Small intestine (tissue), 7 donors: ENCODE measurements at regions not wholly inside any gene's neighbourhood (a gene's known extent, or its start where the extent isn't known, plus 50 kb on each side); places are given as distances from the start of the nearest gene placed in this dataset.

ENCODE experiments used
- DNase-seq, 2 donors: peaks; one replicate each; pipeline versions ENCODE4 v3.0.0 to v3.0.0-alpha.2; 2013
- FAIRE-seq: peaks from 2 replicates; lab custom pipeline; 2012; peaks lifted over from hg19 to GRCh38; lab: Jason Lieb, UNC
- H3K27ac ChIP-seq, 3 donors: one replicate each; pipeline ENCODE4 v1.5.1; 2013; ENCODE audit warnings: low read length in 2 of 3, mild to moderate bottlenecking in 2 of 3, control low read depth in 1 of 3, inconsistent platforms in 1 of 3, low read depth in 1 of 3, moderate library complexity in 1 of 3
- H3K27me3 ChIP-seq, 3 donors: one replicate each; pipeline ENCODE4 v1.6.1; 2013; ENCODE audit warnings: low read length in 3 of 3, inconsistent platforms in 1 of 3; ENCODE audit not compliant: control insufficient read depth in 3 of 3, insufficient read depth in 3 of 3
- H3K36me3 ChIP-seq, 3 donors: one replicate each; pipeline ENCODE4 v1.6.1; 2013; ENCODE audit warnings: low read length in 3 of 3, inconsistent platforms in 1 of 3, low read depth in 1 of 3, mild to moderate bottlenecking in 1 of 3, moderate library complexity in 1 of 3; ENCODE audit not compliant: control insufficient read depth in 3 of 3, insufficient read depth in 2 of 3
- H3K4me1 ChIP-seq, 3 donors: one replicate each; pipeline ENCODE4 v1.6.1; 2013; ENCODE audit warnings: low read length in 2 of 3, inconsistent platforms in 1 of 3, low read depth in 1 of 3, mild to moderate bottlenecking in 1 of 3, moderate library complexity in 1 of 3; ENCODE audit not compliant: control insufficient read depth in 3 of 3, insufficient read depth in 2 of 3
- H3K4me3 ChIP-seq, 3 donors: one replicate each; pipeline ENCODE4 v1.5.1; 2013; ENCODE audit warnings: low read length in 3 of 3, control low read depth in 1 of 3, inconsistent platforms in 1 of 3, low read depth in 1 of 3, mild to moderate bottlenecking in 1 of 3, moderate library complexity in 1 of 3
- H3K9me3 ChIP-seq, 2 donors: one replicate each; pipeline ENCODE4 v1.6.1; 2013; ENCODE audit warnings: low read depth in 1 of 2, low read length in 1 of 2; ENCODE audit not compliant: control insufficient read depth in 2 of 2, insufficient read depth in 1 of 2
- WGBS, 3 donors: extraction: QIAGEN DNeasy Blood & Tissue Kit; methylation state at CpG; one replicate each; pipeline ENCODE4 v1.1.7; 2013; 5-methylcytosine and 5-hydroxymethylcytosine counted together
- donor health status: healthy with polysubstance abuse.
- donor health status: control.
- donor health status: control.
- donor health status: Bipolar disorder and iron deficiency.
- donor health status: healthy.

- Histone ChIP-seq H3K9me3 (no peaks in the 10 kb centered on the region), H3K27ac (no peak overlapping the region), H3K27me3 (no peaks in the 10 kb centered on the region), H3K36me3 (no peaks in the 10 kb centered on the region), H3K4me1 (no peaks in the 10 kb centered on the region), H3K4me3 (no peak overlapping the region)
- FAIRE-seq = no peak
- no peak for DNase-seq
- WGBS, 3 donors = 93 to 95% (median 93%) methylated on average over 3 of the region's 3 CpGs
Measured at GRCh38 chr18:56120782-56121181, 517.6 kb downstream of the TXNL1 start.

- no peaks in the 10 kb centered on the region for H3K27me3 ChIP-seq
- no peaks in the 10 kb centered on the region for H3K4me1 ChIP-seq
- no peak overlapping the region for H3K4me3 ChIP-seq
- DNase-seq (no peak), FAIRE-seq (no peak)
- no peaks in the 10 kb centered on the region for H3K36me3 ChIP-seq
- H3K27ac ChIP-seq = no peak overlapping the region
- H3K9me3 ChIP-seq = no peaks in the 10 kb centered on the region
- WGBS, 3 donors = 85 to 87% (median 86%) methylated on average over 4 of the region's 4 CpGs
Measured at GRCh38 chr18:56119681-56120080, 518.7 kb downstream of the TXNL1 start.

GRCh38 chr18:56118422-56118821 lies 520.0 kb downstream of the TXNL1 start:
- 57 to 77% (median 69%) methylated on average over 2 of the region's 2 CpGs for WGBS, 3 donors
- DNase-seq (no peak), FAIRE-seq (no peak)
- Histone ChIP-seq H3K4me1 (no peaks in the 10 kb centered on the region), H3K27me3 (no peaks in the 10 kb centered on the region), H3K27ac (no peak overlapping the region), H3K4me3 (no peak overlapping the region), H3K36me3 (no peaks in the 10 kb centered on the region), H3K9me3 (no peaks in the 10 kb centered on the region)

- no peaks in the 10 kb centered on the region for H3K4me1 ChIP-seq
- H3K36me3 ChIP-seq = no peaks in the 10 kb centered on the region
- H3K27me3 ChIP-seq = no peaks in the 10 kb centered on the region
- no peaks in the 10 kb centered on the region for H3K9me3 ChIP-seq
- no peak for DNase-seq
- no peak overlapping the region for H3K27ac ChIP-seq
- WGBS, 3 donors = 72 to 81% (median 74%) methylated on average over 6 of the region's 6 CpGs
- FAIRE-seq = no peak
- no peak overlapping the region for H3K4me3 ChIP-seq
Measured at GRCh38 chr18:56115071-56116015, 523.0 kb downstream of the TXNL1 start.

- FAIRE-seq (no peak), DNase-seq (no peak)
- Histone ChIP-seq H3K36me3 (no peaks in the 10 kb centered on the region), H3K27me3 (no peaks in the 10 kb centered on the region), H3K9me3 (no peaks in the 10 kb centered on the region), H3K4me1 (no peaks in the 10 kb centered on the region), H3K4me3 (no peak overlapping the region), H3K27ac (no peak overlapping the region)
- 73 to 81% (median 76%) methylated on average over 1 of the region's 1 CpG for WGBS, 3 donors
Measured at GRCh38 chr18:56112984-56113383, 525.0 kb upstream of the TCF4 start.

GRCh38 chr18:56112013-56112749 lies 524.2 kb upstream of the TCF4 start:
- Histone ChIP-seq H3K27me3 (no peaks in the 10 kb centered on the region), H3K36me3 (no peaks in the 10 kb centered on the region), H3K9me3 (no peaks in the 10 kb centered on the region), H3K4me1 (no peaks in the 10 kb centered on the region), H3K4me3 (no peak overlapping the region), H3K27ac (no peak overlapping the region)
- 59 to 69% (median 59%) methylated on average over 6 of the region's 6 CpGs for WGBS, 3 donors
- DNase-seq = no peak
- FAIRE-seq = no peak

GRCh38 chr18:56109757-56110156 lies 521.8 kb upstream of the TCF4 start:
- no peak for FAIRE-seq
- no peaks in the 10 kb centered on the region for H3K4me1 ChIP-seq
- no peaks in the 10 kb centered on the region for H3K27me3 ChIP-seq
- 82 to 86% (median 85%) methylated on average over 5 of the region's 5 CpGs for WGBS, 3 donors
- H3K9me3 ChIP-seq = no peaks in the 10 kb centered on the region
- H3K4me3 ChIP-seq = no peak overlapping the region
- no peak overlapping the region for H3K27ac ChIP-seq
- no peaks in the 10 kb centered on the region for H3K36me3 ChIP-seq
- DNase-seq = no peak

GRCh38 chr18:56108478-56109367 lies 520.7 kb upstream of the TCF4 start:
- H3K27ac ChIP-seq = no peak overlapping the region

More at GRCh38 chr18:56108478-56109367, 520.7 kb upstream of the TCF4 start:
- H3K4me1 ChIP-seq = no peaks in the 10 kb centered on the region
- H3K4me3 ChIP-seq = no peak overlapping the region
- no peak for DNase-seq
- no peaks in the 10 kb centered on the region for H3K36me3 ChIP-seq
- FAIRE-seq = no peak
- 52 to 79% (median 70%) methylated on average over 4 of the region's 4 CpGs for WGBS, 3 donors
- H3K9me3 ChIP-seq = no peaks in the 10 kb centered on the region
- H3K27me3 ChIP-seq = no peaks in the 10 kb centered on the region
